GM19035 (cell line): ENCODE measurements at regions not wholly inside any gene's neighbourhood (a gene's known extent, or its start where the extent isn't known, plus 50 kb on each side); places are given as distances from the start of the nearest gene placed in this dataset.

Experiments
- ATAC-seq: cut with Tn5 transposase; IDR thresholded peaks from one replicate; pipeline ENCODE4 v1.9.1; 2021; ENCODE audit not compliant: unreplicated experiment

DNA sequence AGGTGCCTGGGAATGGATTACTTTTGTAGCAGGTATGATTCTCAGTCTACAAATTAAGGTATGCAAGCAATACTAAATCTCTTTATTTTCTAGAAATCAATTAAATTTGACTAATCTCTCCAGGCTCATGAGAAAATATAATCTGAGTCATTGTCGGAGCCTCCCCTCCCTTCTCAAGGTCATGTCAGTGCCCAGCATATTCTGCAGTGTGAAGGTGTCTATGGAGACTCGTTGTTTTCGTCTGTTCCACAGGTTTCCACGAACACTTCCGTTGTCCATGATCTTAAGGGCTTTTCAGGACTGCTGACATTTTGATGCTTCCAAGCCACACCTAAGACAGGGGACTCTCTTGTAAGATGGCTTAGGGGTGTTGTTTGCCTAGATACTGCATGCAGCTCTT is 56.6 kb upstream of the SCOC start:
- no peak for ATAC-seq

DNA sequence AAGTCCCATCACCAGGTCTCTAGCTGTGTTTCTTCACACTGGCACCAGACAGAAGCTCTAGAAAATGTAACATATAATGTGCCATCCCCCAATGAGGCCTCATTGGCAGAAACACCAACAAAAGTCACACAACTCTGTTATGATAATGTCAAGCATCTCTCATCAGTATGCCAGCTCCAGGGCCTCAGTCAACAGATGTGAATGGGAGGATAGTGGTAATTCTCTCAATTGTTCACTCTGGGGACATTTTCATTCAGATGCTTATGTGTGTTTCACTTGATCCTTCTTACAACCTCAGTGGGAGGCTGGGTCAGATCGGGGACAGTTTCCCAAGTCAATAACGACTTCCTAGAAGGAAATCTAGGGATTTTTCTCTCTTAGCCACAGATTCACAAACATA is 57.5 kb upstream of the SCOC start:
- no peak for ATAC-seq

DNA sequence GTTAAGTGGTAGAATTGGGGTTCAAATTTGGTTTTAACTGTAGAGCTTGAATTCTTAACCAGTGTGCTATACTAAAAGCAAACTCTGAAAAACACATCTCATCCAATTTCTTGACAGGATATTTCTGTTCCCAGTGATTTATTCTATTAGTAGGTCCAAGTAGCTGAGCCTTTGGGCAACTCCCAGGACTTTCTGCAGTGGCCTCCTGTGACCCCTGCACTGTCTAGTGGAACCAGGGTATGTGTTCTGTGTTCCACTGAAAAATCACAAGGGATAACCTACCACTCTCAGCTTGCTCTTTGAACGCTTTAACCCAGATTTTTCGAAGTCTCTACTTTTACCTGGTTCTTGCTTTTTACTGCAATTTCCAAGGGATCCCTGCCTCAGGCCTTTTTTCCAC is 58.0 kb upstream of the SCOC start:
- ATAC-seq, result no peak

DNA sequence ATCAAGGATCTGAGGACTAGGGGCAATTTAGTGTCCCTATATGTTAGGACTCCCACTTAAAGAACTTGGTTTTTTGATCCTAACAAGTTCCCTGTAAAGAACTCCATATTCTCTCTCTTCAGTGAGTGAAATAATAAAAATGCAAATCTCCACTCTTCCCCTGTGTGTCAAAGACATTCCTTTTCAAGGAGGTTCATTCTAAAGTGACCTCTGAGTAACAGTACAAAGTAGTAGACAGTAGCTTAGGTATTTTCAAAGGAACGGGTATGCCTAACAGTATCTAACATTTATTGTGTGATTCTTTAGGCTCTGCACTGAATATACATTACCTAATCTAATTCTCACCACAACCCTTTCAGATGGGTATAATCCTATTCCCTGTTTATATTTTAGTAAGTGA is 58.4 kb upstream of the SCOC start:
- ATAC-seq, result no peak

DNA sequence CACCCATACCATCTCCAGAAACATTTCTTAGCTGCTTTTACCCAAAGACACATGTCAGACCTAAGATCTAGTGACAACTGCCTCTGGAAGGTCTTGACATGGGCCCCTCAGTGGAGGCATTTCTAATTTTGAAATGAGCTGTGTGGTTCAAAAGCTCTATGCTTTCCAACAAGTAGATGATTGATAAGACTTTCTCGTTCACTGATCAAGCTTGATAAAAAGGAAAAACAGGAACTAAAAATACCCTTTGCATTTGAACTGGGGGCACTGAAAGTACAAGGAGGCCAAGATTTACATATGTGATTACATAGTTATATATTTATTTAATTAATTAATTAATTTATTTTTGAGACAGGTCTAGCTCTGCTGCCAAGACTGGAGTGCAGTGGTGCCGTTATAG is 61.3 kb upstream of the SCOC start:
- no peak for ATAC-seq

DNA sequence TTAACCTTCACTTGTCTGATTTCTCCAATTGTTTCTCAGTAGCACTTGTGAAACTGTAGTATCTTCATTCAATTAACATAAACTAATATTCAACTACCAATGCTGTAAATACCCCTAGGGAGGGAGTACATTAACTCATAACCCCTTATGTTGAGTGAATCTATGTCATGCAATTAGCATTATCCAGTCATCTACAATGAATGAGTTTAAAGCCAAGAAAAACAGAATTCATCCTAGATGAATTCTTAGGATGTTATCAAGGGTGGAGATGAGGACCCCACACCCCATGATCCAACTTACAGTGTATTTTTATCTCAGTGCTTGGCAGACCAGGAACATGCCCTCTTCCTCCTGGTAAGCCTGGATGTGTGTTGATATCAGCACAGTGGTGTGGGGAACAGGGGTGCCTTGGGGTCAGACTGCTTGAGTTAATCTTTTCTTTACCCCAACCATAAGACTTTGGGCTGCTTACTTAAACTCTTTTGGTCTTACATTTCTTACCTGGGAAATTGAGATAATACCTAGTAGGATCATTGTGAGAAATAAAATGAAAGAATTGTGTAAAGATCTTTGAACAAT is 62.1 kb upstream of the SCOC start:
- ATAC-seq, result no peak

DNA sequence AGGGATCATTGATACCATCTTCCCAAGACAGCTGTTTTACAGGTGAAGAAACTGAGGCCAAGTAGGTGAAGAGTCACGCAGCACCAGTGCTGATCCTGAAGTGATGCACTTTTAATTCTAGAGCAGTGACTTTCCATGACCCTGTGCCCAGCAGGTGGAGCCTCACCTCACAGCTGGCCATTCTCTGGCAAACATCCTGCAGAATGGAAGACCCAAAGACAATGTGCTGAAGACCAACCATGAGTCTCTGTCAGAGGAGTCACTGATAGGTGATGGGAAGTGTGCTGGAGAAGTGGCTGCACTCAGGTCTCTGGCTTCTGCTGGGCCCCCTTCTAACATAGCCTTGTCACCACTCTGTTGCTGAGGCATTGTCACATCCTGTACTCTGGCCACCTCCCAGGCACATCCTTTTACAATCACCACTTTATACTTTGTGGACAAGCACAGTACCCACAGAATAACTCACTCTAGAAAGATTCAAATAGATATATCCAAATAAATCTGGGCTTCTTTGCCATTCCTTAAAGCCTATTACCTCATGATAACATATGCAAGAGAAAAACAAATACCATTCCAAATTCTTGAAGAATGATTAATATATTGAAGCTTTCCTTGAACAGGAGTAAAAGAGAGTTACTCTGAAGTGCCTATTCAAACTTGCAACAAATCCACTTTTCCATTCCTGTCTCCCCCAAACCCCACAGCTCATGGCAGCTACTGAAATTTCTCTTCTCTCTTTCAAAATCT is 64.1 kb upstream of the SCOC start:
- no peak for ATAC-seq

DNA sequence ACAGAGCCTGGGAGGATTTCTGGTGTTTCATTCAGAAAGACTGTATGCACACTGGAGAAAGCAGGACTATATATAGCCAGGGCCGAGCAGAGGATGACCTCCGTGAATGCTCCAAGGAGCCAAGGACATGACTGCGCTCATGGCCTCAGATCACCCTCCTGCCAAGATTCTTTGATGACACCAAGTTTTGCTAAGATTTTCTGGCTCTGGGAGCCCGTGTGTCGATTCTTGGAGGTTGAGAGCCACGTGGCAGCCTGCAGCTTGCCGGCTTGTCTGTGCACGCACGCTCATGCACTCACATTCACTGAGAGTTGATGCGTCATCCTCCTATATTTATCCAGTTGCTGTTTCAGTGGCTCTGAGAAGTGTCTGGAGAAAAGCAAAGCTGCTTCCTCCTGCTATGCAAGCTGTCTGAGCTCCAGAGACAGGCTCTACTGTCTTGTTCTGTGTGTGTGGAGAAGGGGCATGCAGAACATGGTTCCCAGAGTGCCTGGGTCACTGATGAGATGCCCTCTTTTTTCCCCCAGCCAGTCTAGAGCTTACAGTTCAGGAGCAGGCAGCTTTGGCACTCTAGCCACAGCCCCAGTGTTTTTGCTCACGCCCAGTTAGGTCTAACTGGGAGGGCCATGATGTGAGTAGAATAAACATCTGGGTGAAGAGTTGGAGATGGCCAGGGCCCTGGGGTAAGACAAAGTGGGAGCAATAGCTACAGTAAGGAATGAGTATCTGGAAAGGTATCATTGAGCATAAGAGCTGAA is 64.9 kb upstream of the SCOC start:
- no peak for ATAC-seq

DNA sequence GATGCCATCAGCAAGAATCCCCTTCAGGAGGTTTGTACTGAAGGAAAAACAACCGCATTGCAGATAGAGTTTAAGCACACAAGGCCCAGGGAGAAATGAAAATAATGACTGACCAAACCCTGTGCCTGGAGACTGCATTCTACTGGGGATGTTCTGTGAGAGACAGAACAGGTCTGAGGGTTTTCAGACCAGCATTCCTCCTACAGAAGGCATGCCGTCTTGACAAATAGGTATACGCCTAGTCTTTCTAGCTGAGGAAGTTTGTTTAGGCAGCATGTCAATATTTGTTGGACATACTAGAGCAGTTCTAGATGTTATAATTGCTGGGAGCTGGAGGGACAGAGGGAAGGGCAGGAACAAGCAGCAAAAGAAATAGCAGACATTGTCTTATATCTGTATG is 68.4 kb upstream of the SCOC start:
- no peak for ATAC-seq

DNA sequence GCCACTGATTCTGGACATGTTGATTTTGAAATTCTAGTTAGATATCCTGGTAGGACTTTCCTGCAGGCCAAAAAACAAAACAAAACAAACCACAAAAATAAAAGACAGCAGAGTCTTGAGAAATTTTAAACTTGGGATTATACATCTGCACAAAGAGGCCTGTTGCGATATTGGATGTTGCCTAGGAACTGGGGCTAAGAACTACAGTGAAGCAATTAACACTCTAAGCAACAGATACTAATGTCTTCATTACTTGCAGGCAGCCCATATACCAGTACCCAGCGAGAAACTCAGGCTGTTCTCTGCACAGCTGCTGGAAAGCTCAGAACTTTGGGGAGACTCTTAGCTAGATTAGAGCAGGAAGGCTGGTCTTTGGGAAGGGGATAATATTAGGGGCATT is 69.1 kb upstream of the SCOC start:
- no peak for ATAC-seq

DNA sequence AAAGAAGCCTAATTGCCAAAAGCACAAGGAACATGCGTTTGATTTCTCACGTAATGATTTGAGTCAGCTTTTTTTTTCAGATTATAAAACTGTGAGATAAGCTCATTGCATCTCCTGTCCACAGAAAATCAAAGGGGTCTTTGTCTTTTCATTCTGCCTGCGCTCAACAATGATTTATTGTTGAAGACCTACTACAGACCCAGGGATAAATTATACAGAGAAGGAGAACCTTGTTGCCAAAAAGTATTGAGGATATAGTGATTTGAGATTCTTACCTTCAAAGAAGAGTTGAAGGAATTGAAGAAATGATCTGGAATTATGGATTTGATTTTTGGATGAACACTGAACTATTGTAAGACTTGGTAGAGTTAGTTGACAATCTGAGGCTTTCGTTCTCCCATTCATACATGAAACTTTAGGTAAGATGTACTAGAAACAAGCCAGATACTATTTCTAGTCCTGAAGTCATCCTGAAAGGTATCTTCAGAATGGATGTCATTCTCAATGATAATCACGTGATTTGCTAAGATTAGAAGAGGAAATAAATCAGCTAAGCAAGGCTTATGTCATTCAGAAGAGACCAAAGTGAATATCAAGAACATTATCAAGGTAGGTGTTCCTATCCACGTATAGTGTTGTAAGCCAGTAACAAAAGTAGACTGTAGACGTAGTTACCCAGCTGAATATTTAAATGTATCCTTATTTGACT is 71.1 kb upstream of the SCOC start:
- no peak for ATAC-seq

DNA sequence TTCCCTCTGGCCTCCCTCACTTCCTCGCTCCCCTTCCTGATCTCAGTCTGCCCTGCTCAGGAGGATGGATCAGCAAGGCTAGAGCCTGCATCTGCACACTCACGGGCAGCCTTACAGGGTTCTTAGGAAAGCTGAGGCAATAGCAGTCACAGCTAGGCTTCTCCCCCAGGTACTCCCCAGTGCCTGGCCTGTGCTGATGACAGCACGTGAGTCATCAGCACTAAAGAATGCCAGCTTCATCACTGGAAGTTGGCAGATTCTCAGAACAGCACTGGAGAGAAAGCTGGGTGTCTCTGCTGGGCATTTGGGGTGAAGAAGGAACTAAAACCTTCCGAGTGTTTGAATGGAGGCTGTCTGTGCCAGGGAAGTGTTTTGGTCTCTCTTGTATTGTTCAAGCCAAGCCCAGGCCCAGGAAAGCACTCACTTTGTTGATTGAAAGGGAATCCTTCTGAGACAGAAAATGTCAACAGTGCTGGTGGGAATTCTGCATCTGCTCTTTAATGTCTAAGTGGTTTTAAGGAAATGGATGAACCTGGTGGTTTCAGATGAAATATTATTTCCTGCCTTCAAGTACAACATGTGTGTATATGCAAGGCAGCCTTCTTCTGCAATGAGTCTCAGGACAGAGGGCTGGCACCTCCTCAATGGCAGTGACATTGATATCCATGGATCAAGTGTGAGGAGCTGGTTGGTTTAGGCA is 73.0 kb upstream of the SCOC start:
- ATAC-seq, result no peak

DNA sequence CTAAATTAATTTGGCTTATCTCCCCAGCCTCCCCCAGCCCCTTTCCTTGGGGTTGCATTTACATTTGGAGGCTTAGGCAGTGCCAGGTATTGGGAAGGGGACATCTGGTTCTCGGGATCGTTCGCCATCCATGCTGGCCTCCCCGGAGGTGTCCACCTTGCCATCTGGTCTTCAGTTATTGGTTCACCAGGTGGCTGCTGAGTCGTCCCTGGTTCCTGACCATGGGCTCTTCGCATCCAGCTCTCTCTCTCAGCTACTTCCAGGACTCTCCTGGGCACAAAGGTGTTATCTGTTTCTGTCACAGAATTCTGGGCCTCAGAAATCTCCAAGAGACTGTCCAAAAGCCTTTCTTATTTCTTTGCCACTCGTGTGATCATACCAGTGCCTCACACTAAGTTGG is 75.4 kb upstream of the SCOC start:
- no peak for ATAC-seq

DNA sequence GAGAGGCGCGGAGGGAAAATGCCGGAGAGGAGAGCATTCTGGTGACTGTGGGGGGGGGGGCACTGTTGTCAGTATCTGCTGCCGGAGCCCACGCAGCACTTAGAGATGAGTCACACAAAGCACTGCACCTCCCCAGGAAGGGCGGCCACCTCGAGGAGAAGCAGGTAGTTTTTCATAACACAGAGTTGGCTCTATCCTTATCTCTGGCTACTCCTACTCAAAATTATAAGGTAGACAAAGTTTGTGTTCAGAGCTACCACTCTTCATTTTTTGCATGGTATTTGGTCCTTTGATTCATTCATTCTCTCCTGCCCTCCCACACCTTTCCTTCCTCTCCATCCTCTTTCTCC is 76.2 kb upstream of the SCOC start:
- no peak for ATAC-seq

DNA sequence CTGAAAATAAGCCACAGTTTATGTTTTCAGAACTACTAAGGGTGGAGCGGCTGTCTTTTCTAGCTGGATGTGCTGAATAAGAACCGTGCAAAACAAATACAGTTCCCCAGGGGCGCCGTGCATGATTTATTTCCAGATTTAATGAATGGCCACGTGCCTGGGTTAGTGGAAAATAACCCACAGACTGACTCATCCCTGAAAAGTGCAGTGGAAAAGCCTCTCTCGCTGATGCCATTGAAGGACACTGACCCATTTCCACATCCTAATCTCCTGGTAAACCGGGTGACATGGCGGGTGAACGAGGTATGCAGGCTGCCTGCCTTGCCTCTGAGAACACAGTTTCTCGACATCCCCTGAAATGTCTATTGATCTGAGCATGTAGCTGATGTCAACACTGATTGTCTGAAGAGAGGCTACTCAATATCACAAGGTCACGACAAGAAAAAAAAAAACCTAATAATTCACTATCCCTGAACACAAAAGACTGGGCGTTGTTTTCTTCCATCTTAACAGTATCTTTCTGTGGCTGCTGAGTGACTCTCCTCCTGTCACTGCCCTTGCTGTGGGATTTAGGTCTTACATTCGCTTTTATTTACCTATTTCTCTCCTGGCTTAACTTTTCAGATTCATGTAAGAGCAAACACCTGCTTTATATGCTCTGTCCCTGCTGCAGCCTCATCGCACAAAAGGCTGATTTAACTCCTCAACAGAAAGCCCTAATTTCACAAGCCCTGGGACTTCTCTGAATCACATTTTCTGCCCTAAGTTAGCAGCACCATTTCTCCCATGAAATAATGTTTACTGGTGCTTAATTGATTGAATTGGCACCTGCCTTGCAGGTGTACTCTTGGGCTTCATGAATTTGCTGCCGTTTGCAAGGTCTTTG is 76.9 kb upstream of the SCOC start:
- no peak for ATAC-seq

DNA sequence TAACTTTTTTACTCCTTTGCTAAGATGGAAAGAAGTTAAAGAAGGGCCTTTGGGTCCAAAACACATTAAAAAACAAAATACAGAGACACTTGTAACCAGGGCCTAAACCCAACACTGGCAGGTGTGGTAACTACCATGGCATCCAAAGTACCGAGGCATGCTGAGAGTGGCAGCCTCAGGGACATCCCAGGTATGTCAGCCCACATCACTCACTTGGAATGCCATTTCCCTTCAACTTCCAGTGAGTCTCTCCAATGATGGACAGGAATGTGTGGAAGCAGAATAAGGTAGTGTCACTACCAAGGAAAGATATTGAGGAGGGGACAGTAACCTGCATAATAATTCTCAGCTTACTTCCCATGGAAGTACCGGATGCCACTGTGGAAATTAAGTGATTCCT is 79.5 kb upstream of the SCOC start:
- ATAC-seq, result no peak

DNA sequence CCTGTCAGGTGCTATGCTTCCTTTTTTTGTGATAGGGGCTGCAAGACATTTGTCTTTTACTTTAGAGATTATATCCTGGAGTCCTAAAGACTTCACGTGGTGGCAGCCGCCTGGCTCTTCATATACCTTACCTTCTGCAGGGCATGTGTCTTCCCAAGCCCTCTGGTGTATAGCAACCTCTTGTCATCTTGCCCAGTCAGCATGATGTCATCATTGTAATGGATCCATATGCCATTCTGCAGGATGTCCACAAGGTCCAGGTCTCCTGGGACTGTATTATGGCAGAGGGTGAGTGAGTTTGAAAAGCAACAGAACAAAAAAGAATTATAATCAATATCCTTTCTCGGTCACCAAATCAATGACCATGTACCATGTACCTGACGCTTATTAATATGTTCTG is 82.2 kb upstream of the SCOC start:
- ATAC-seq, result no peak

DNA sequence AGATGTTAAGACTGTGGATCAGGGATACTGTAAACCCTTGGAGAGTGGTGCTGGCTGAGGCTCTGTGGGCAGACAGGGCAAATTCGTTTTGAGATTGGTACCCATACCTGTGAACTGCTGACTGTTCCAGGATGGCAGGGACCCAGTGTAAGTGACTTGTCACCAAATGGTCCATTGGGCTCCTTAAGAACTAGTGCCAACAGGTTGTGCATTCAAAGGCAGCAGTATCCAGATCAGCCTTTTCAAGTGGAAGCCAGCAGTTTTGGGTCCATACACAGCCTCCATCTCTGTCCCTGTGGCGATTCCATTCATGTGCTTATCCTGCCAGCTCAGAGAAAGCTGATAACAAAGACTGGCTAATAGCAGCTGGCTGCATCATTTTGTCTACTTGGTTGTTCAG is 84.0 kb upstream of the SCOC start:
- no peak for ATAC-seq

DNA sequence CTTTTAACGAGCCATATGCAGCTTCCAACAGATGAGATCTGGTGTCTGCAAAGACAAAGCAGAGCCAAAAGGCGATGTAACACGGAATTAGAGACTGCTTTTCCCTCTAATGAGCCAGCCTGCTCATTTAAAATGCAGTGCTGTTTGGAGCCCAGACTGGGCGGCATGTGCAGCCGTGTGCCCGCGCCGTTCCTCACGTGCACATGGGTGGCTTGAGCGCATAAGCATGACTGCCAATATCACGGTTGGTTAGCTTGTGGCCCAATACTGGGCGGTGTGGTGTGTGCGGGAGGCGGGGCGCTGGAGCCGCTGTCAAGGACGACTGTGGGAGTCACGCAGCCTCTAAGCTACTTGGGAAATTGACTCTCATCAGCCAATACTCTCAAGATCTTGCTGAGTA is 87.0 kb upstream of the SCOC start:
- no peak for ATAC-seq

DNA sequence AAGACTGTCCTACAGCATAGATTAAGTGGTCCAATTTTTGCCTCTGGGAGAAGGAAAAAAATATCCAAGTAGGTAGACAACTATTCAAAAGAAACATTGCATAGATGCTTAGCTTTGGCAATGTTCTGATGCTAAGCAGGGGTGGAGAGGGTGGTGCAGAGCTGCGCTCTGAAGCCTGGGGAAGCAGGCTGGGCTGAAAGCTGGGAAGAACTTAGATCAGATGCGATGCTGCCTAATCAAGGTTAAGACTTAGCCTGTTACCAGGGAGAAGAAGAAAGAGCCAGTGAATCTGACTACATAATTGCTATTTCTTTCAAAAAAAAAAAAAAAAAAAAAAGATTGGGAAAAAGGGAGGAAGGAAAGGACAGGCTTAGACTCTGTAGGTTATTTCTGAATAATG is 89.0 kb upstream of the SCOC start:
- no peak for ATAC-seq
